ENCODE measurements at regions not wholly inside any gene's neighbourhood (a gene's known extent, or its start where the extent isn't known, plus 50 kb on each side); places are given as distances from the start of the nearest gene placed in this dataset.

DNA sequence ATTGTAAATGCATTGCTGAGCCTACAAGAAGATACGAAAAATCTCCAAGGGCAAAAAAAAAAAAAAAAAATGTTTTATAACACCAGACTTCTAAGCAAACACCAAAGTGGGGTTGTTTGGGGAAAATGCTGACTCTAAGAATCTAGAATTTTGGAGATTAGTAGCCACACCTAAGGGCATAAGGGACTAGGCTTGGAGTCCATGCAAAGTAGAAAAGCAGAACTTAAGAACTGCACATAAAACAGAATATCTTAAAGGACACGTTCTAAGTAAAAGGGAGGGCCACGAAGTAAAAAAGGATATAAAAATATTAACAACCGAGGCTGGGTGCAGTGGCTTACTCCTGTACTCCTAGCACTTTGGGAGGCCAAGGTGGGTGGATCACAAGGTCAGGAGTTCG, 269.8 kb upstream of the AUTS2 start:
- Mint-ChIP-seq H3K27me3 (peaks cover 3% of the 10 kb centered on the region), H3K4me1 (ENCODE audit: unreplicated experiment) (peaks cover 4% of the 10 kb centered on the region), H3K4me3 (no peak overlapping the region), H3K36me3 (no peaks in the 10 kb centered on the region), H3K9me3 (peaks cover 10% of the 10 kb centered on the region), H3K27ac (no peak overlapping the region)
- no peak for DNase-seq (ENCODE audit: extremely low spot score, unreplicated experiment)
- TF ChIP-seq, protein P1, sequence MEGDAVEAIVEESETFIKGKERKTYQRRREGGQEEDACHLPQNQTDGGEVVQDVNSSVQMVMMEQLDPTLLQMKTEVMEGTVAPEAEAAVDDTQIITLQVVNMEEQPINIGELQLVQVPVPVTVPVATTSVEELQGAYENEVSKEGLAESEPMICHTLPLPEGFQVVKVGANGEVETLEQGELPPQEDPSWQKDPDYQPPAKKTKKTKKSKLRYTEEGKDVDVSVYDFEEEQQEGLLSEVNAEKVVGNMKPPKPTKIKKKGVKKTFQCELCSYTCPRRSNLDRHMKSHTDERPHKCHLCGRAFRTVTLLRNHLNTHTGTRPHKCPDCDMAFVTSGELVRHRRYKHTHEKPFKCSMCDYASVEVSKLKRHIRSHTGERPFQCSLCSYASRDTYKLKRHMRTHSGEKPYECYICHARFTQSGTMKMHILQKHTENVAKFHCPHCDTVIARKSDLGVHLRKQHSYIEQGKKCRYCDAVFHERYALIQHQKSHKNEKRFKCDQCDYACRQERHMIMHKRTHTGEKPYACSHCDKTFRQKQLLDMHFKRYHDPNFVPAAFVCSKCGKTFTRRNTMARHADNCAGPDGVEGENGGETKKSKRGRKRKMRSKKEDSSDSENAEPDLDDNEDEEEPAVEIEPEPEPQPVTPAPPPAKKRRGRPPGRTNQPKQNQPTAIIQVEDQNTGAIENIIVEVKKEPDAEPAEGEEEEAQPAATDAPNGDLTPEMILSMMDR (conservative IDR thresholded peaks at IDR 0.05): no peak

DNA sequence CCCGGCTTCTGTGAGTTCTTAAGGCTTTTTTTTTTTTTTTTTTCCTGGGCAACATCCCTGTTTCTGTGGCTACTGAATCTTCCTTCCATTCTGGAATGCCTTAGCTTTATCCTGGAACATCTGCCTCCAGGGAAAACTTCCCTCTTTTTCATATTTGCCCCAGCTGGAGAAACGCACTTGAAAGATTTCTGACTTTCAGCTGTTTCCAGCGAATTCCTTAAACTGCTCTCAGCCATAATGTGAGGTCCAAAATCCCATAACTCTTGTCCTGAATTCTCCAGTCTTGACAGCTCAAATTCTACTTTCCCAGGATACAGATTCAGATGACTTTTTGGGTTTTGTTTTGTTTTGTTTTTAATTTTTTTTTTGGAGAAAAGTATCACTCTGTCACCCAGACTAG, 263.6 kb upstream of the AUTS2 start:
- no peak overlapping the region for H3K4me3 Mint-ChIP-seq
- TF ChIP-seq, protein P1 (conservative IDR thresholded peaks at IDR 0.05): no peak
- H3K36me3 Mint-ChIP-seq: no peaks in the 10 kb centered on the region
- H3K27ac Mint-ChIP-seq: no peak overlapping the region
- no peak for DNase-seq (ENCODE audit: extremely low spot score, unreplicated experiment)
- peaks cover 3% of the 10 kb centered on the region for H3K27me3 Mint-ChIP-seq
- peaks cover 7% of the 10 kb centered on the region for H3K4me1 Mint-ChIP-seq (ENCODE audit: unreplicated experiment)
- peaks cover 6% of the 10 kb centered on the region for H3K9me3 Mint-ChIP-seq

DNA sequence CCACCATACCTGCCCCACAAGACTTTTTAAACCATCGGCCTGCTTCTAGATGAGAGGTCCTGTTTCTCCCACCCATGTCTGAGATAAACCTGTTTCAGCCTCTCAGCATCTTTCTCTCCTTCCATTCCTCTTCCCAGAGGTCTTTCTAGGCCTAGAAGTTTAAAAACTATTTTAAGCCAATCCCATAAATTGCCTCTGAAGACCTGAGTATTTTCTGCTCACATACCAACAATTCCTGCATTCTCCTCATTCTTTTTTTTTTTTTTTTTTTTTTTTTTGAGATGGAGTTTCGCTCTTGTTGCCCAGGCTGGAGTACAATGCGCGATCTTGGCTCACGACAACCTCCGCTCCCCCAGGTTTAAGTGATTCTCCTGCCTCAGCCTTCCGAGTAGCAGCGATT, 262.9 kb upstream of the AUTS2 start:
- peaks cover 6% of the 10 kb centered on the region for H3K9me3 Mint-ChIP-seq
- H3K4me3 Mint-ChIP-seq: no peak overlapping the region
- H3K36me3 Mint-ChIP-seq: no peaks in the 10 kb centered on the region
- peaks cover 3% of the 10 kb centered on the region for H3K27me3 Mint-ChIP-seq
- no peak for DNase-seq (ENCODE audit: extremely low spot score, unreplicated experiment)
- TF ChIP-seq, protein P1 (conservative IDR thresholded peaks at IDR 0.05): no peak
- H3K4me1 Mint-ChIP-seq (ENCODE audit: unreplicated experiment): peaks cover 7% of the 10 kb centered on the region
- no peak overlapping the region for H3K27ac Mint-ChIP-seq

DNA sequence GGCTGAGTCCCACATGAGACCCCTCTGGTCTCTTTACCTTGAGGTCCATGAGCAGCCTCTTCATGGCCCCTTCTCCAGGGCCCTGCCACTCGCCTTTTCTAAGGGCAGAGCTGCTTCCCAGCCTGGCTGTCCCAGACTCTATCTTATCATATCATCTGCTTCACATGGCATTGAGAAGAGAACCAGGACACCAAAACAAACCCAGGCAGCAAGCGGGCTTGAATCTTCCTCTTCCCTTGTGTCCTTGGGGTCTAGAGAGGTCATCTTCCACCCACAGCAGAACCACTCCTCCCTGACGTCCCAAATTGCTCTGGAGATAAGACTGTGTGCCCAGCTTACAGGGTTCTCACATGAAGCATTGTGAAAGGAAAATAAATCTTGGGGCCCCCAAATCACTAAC, 261.3 kb upstream of the AUTS2 start:
- Mint-ChIP-seq H3K9me3 (peaks cover 5% of the 10 kb centered on the region), H3K27ac (no peak overlapping the region)
- TF ChIP-seq, protein P1 (conservative IDR thresholded peaks at IDR 0.05): no peak

DNA sequence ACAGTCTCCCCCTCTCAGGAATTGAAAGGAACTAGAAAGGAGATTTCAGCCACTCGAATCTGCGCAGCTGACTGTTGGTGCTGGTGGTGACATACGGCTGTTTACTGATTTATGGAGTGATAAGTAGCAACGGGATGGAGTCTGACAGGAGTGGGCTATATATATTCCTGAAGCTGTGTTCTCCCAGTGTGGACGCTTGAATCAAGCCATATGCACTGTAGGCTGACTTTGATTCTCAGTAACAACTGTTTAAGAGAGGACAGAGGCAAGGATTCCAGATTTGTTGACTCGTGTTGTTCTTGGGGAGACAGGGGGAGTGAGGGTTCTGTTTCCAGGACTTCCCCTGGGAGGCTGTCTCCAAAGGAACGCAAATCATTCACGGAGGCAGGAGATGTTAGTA, 260.1 kb upstream of the AUTS2 start:
- TF ChIP-seq, protein P1 (conservative IDR thresholded peaks at IDR 0.05): no peak
- peaks cover 5% of the 10 kb centered on the region for H3K9me3 Mint-ChIP-seq
- H3K4me1 Mint-ChIP-seq (ENCODE audit: unreplicated experiment): peaks cover 7% of the 10 kb centered on the region
- H3K36me3 Mint-ChIP-seq: no peaks in the 10 kb centered on the region
- no peaks in the 10 kb centered on the region for H3K27me3 Mint-ChIP-seq
- no peak overlapping the region for H3K4me3 Mint-ChIP-seq
- H3K27ac Mint-ChIP-seq: no peak overlapping the region
- no peak for DNase-seq (ENCODE audit: extremely low spot score, unreplicated experiment)

More for the DNA sequence above, 261.3 kb upstream of the AUTS2 start:
- peaks cover 7% of the 10 kb centered on the region for H3K4me1 Mint-ChIP-seq (ENCODE audit: unreplicated experiment)
- no peak overlapping the region for H3K4me3 Mint-ChIP-seq
- no peaks in the 10 kb centered on the region for H3K36me3 Mint-ChIP-seq
- H3K27me3 Mint-ChIP-seq: no peaks in the 10 kb centered on the region
- DNase-seq (ENCODE audit: extremely low spot score, unreplicated experiment): no peak

DNA sequence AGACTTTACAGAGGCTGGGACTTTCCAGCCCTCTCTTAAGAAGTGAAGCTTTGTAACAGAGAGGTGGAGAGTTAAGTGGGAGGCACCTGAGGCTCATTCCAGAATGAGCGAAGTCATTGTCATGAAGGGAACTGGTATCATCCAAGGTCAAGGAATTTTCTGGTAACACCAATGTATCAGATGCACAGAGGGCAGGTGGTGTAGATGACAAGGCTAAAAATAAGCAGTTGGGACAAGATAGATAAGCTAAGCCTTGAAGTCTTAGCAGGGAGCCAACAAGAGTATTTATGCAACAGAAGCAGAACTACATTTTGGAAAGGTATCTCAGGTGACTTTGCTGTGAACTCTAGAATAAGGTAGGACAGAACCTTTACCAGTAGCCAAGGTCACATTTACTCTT, 257.0 kb upstream of the AUTS2 start:
- Mint-ChIP-seq H3K27me3 (peaks cover 3% of the 10 kb centered on the region), H3K27ac (no peak overlapping the region), H3K36me3 (no peaks in the 10 kb centered on the region), H3K4me3 (no peak overlapping the region), H3K4me1 (ENCODE audit: unreplicated experiment) (peaks cover 7% of the 10 kb centered on the region), H3K9me3 (peaks cover 10% of the 10 kb centered on the region)
- TF ChIP-seq, protein P1 (conservative IDR thresholded peaks at IDR 0.05): no peak
- DNase-seq (ENCODE audit: extremely low spot score, unreplicated experiment): no peak

Data from type B pancreatic cell (in vitro differentiated cells).